Uterus (tissue), 3 donors: ENCODE measurements at regions not wholly inside any gene's neighbourhood (a gene's known extent, or its start where the extent isn't known, plus 50 kb on each side); places are given as distances from the start of the nearest gene placed in this dataset.

Experiments used
- DNase-seq, 2 donors: peaks; one replicate each; pipeline ENCODE4 v3.0.0-alpha.2; 2019 to 2020
- H3K27ac ChIP-seq, 2 donors: fragments of 200-600 bp; sonication (generic); 1 replicate in 1 of 2; 2 replicates in 1 of 2; pipeline ENCODE4 v1.5.1; 2016 to 2018
- H3K27me3 ChIP-seq, 2 donors: fragments of 200-600 bp; sonication (generic); one replicate each; pipeline ENCODE4 v1.5.1; 2018 to 2019; ENCODE audit warnings: control low read depth in 1 of 2
- H3K36me3 ChIP-seq, 2 donors: fragments of 200-600 bp; sonication (generic); one replicate each; pipeline ENCODE4 v1.5.1; 2019; ENCODE audit warnings: control low read depth in 1 of 2
- H3K4me1 ChIP-seq, 2 donors: fragments of 200-600 bp; sonication (generic); one replicate each; pipeline ENCODE4 v1.5.1; 2018 to 2019; ENCODE audit warnings: control low read depth in 1 of 2
- H3K4me3 ChIP-seq, 2 donors: fragments of 200-600 bp; sonication (generic); 1 replicate in 1 of 2; 2 replicates in 1 of 2; pipeline ENCODE4 v1.5.1; 2018 to 2019; ENCODE audit warnings: mild to moderate bottlenecking in 1 of 2
- H3K9me3 ChIP-seq, 2 donors: fragments of 200-600 bp; sonication (generic); one replicate each; pipeline ENCODE4 v1.5.1; 2019; ENCODE audit warnings: control low read depth in 1 of 2
- CTCF ChIP-seq, 4 experiments: fragments of 200-600 bp in 2 of 4; fragments of 450-650 bp in 2 of 4; sonication (generic) in 2 of 4; IDR thresholded peaks; one replicate each; pipeline ENCODE4 v1.5.1; 2016 to 2019; ENCODE audit warnings: antibody characterized with exemption in 4 of 4, mild to moderate bottlenecking in 2 of 4, moderate library complexity in 1 of 4
- POLR2A ChIP-seq, 2 donors: fragments of 450-650 bp; IDR thresholded peaks; one replicate each; pipeline ENCODE4 v1.6.1; 2016; ENCODE audit warnings: antibody characterized with exemption in 2 of 2, mild to moderate bottlenecking in 1 of 2, moderate library complexity in 1 of 2
- intact Hi-C: fragments of 100-400 bp; cut with DNase I; formaldehyde crosslinking; loops from one replicate; pipeline ENCODE4 v1.15.1; 2023; ENCODE audit warnings: low total_unique reads
- donor health status: DM: yes; HTN: yes; CAD: no.

GRCh38 chr10:101287997-101288635 is 58.9 kb upstream of the LBX1 start:
- peaks cover 12 to 14% of the 10 kb centered on the region in 2 donors for H3K27me3 ChIP-seq
- H3K9me3 ChIP-seq, result no peaks in the 10 kb centered on the region
- DNase-seq, result no peak
- no peaks in the 10 kb centered on the region for H3K36me3 ChIP-seq
- no peak overlapping the region for H3K4me3 ChIP-seq
- TF ChIP-seq CTCF (IDR thresholded peaks at IDR 0.05) (no peak), POLR2A (IDR thresholded peaks at IDR 0.05) (no peak)
- H3K4me1 ChIP-seq, result peaks cover 0 to 12% of the 10 kb centered on the region in 2 donors
- intact Hi-C loops, result no loop called here
- H3K27ac ChIP-seq, result no peak overlapping the region

- no peak for TF ChIP-seq POLR2A (IDR thresholded peaks at IDR 0.05)
- no peak for TF ChIP-seq CTCF (IDR thresholded peaks at IDR 0.05)
- intact Hi-C loops, result no loop called here
- peaks cover 6 to 14% of the 10 kb centered on the region in 2 donors for H3K27me3 ChIP-seq
These were observed 60.3 kb upstream of the LBX1 start for GRCh38 chr10:101289541-101289940.

GRCh38 chr10:101290431-101290830 is 61.2 kb upstream of the LBX1 start:
- intact Hi-C loops, result no loop called here

More at GRCh38 chr10:101289541-101289940, 60.3 kb upstream of the LBX1 start:
- no peak for DNase-seq
- H3K27ac ChIP-seq, result no peak overlapping the region
- peaks cover 0 to 12% of the 10 kb centered on the region in 2 donors for H3K4me1 ChIP-seq
- H3K36me3 ChIP-seq, result no peaks in the 10 kb centered on the region
- H3K4me3 ChIP-seq, result no peak overlapping the region
- no peaks in the 10 kb centered on the region for H3K9me3 ChIP-seq

GRCh38 chr10:101290881-101291280 is 61.6 kb upstream of the LBX1 start:
- intact Hi-C loops, result no loop called here
- no peaks in the 10 kb centered on the region for H3K9me3 ChIP-seq
- no peak for DNase-seq
- H3K4me3 ChIP-seq, result no peak overlapping the region
- peaks cover 6 to 14% of the 10 kb centered on the region in 2 donors for H3K27me3 ChIP-seq
- TF ChIP-seq CTCF (IDR thresholded peaks at IDR 0.05) (no peak), POLR2A (IDR thresholded peaks at IDR 0.05) (no peak)
- H3K4me1 ChIP-seq, result peaks cover 0 to 12% of the 10 kb centered on the region in 2 donors
- no peak overlapping the region for H3K27ac ChIP-seq
- H3K36me3 ChIP-seq, result no peaks in the 10 kb centered on the region

More at GRCh38 chr10:101290431-101290830, 61.2 kb upstream of the LBX1 start:
- TF ChIP-seq CTCF (IDR thresholded peaks at IDR 0.05) (no peak), POLR2A (IDR thresholded peaks at IDR 0.05) (no peak)
- no peak for DNase-seq
- Histone ChIP-seq H3K27me3 (peaks cover 6 to 14% of the 10 kb centered on the region in 2 donors), H3K4me3 (no peak overlapping the region), H3K36me3 (no peaks in the 10 kb centered on the region), H3K9me3 (no peaks in the 10 kb centered on the region), H3K4me1 (peaks cover 0 to 12% of the 10 kb centered on the region in 2 donors), H3K27ac (no peak overlapping the region)

GRCh38 chr10:101291331-101292193 is 62.3 kb upstream of the LBX1 start:
- H3K36me3 ChIP-seq, result no peaks in the 10 kb centered on the region
- intact Hi-C loops, result no loop called here
- peaks cover 6 to 14% of the 10 kb centered on the region in 2 donors for H3K27me3 ChIP-seq
- peaks cover 0 to 12% of the 10 kb centered on the region in 2 donors for H3K4me1 ChIP-seq
- peak overlapping the region; percentile 39 to 49 for H3K4me3 ChIP-seq
- H3K27ac ChIP-seq, result no peak overlapping the region
- TF ChIP-seq CTCF (IDR thresholded peaks at IDR 0.05) (peak in 3 of 4 experiments; percentile 53 to 56 (median 55)), POLR2A (IDR thresholded peaks at IDR 0.05) (no peak)
- DNase-seq, result peak in 1 of 2 donors; percentile 47
- H3K9me3 ChIP-seq, result no peaks in the 10 kb centered on the region
